CD14-positive monocyte (primary cell): ENCODE measurements at regions not wholly inside any gene's neighbourhood (a gene's known extent, or its start where the extent isn't known, plus 50 kb on each side); places are given as distances from the start of the nearest gene placed in this dataset.

ENCODE experiments used
- DNase-seq, 3 donors: peaks; one replicate each; pipeline ENCODE4 v3.0.0-alpha.2; 2011 to 2022
- H2AFZ ChIP-seq: 2 replicates; pipeline ENCODE4 v1.6.0; 2012; ENCODE audit warnings: mild to moderate bottlenecking, low read depth, low read length, inconsistent platforms; ENCODE audit not compliant: insufficient read depth, poor library complexity, severe bottlenecking
- H3K27ac ChIP-seq, 2 donors: 1 replicate in 1 of 2; 2 replicates in 1 of 2; pipeline ENCODE4 v1.5.1; 2012 to 2013; ENCODE audit warnings: low read length in 2 of 2, control low read depth in 1 of 2, inconsistent platforms in 1 of 2, low read depth in 1 of 2, mild to moderate bottlenecking in 1 of 2
- H3K27me3 ChIP-seq, 2 donors: one replicate each; pipeline versions ENCODE4 v1.6.0 to v1.6.1; 2011 to 2013; ENCODE audit warnings: low read length in 2 of 2; ENCODE audit not compliant: control insufficient read depth in 2 of 2, insufficient read depth in 2 of 2
- H3K36me3 ChIP-seq, 2 donors: replicated peaks in 1 of 2; 1 replicate in 1 of 2; 2 replicates in 1 of 2; pipeline versions ENCODE4 v1.5.1 to v1.6.1; 2012 to 2013; ENCODE audit warnings: low read length in 2 of 2, control low read depth in 1 of 2, inconsistent platforms in 1 of 2, mild to moderate bottlenecking in 1 of 2; ENCODE audit not compliant: insufficient read depth in 2 of 2, control insufficient read depth in 1 of 2
- H3K4me1 ChIP-seq, 2 donors: 1 replicate in 1 of 2; 2 replicates in 1 of 2; pipeline versions ENCODE4 v1.5.1 to v1.6.1; 2012 to 2013; ENCODE audit warnings: low read length in 2 of 2, control low read depth in 1 of 2, inconsistent platforms in 1 of 2, mild to moderate bottlenecking in 1 of 2, moderate library complexity in 1 of 2; ENCODE audit not compliant: insufficient read depth in 2 of 2, control insufficient read depth in 1 of 2
- H3K4me2 ChIP-seq: replicated peaks from 2 replicates; pipeline ENCODE3; 2012; ENCODE audit warnings: low read length, moderate library complexity, mild to moderate bottlenecking; ENCODE audit not compliant: poor library complexity, severe bottlenecking; ENCODE audit errors: extremely low read depth
- H3K4me3 ChIP-seq, 3 experiments: fragments of 200-600 bp in 1 of 3; sonication (generic) in 1 of 3; replicated peaks in 1 of 3; 1 replicate in 2 of 3; 2 replicates in 1 of 3; pipeline ENCODE4 v1.5.1; 2011 to 2013; ENCODE audit warnings: low read length in 3 of 3, mild to moderate bottlenecking in 3 of 3, control low read depth in 2 of 3, low read depth in 2 of 3, inconsistent platforms in 1 of 3, moderate library complexity in 1 of 3
- H3K79me2 ChIP-seq: 2 replicates; pipeline ENCODE4 v1.6.0; 2012; ENCODE audit warnings: mild to moderate bottlenecking, control low read depth, inconsistent platforms, low read length, moderate library complexity; ENCODE audit not compliant: insufficient read depth
- H3K9ac ChIP-seq: 2 replicates; pipeline ENCODE4 v1.6.0; 2017; ENCODE audit warnings: low read length, mild to moderate bottlenecking; ENCODE audit not compliant: insufficient read depth, poor library complexity, severe bottlenecking
- H3K9me3 ChIP-seq, 2 donors: replicated peaks in 1 of 2; 1 replicate in 1 of 2; 2 replicates in 1 of 2; pipeline versions ENCODE4 v1.5.1 to v1.6.1; 2012 to 2013; ENCODE audit warnings: low read length in 2 of 2, control low read depth in 1 of 2; ENCODE audit not compliant: control insufficient read depth in 1 of 2, insufficient read depth in 1 of 2
- H4K20me1 ChIP-seq: 2 replicates; pipeline ENCODE4 v1.6.0; 2012; ENCODE audit warnings: mild to moderate bottlenecking, low read length, control low read depth, moderate library complexity; ENCODE audit not compliant: insufficient read depth
- H3K27ac Mint-ChIP-seq, 7 donors: one replicate each; pipeline ENCODE4 v1.8.0; 2020; ENCODE audit warnings: mild to moderate bottlenecking in 7 of 7, mixed read lengths in 7 of 7, moderate library complexity in 6 of 7, inconsistent platforms in 2 of 7
- H3K27me3 Mint-ChIP-seq, 3 donors: one replicate each; pipeline ENCODE4 v1.8.0; 2021 to 2022; ENCODE audit warnings: low read depth in 3 of 3, mild to moderate bottlenecking in 3 of 3, mixed read lengths in 3 of 3, moderate library complexity in 3 of 3, inconsistent platforms in 1 of 3
- H3K36me3 Mint-ChIP-seq, 2 donors: one replicate each; pipeline ENCODE4 v1.8.0; 2020; ENCODE audit warnings: mixed read lengths in 2 of 2, inconsistent platforms in 1 of 2, mild to moderate bottlenecking in 1 of 2
- H3K4me1 Mint-ChIP-seq: one replicate; pipeline ENCODE4 v1.8.0; 2020; ENCODE audit warnings: mild to moderate bottlenecking, mixed read lengths
- H3K4me3 Mint-ChIP-seq, 2 donors: one replicate each; pipeline ENCODE4 v1.8.0; 2020; ENCODE audit warnings: mild to moderate bottlenecking in 2 of 2, mixed read lengths in 2 of 2, moderate library complexity in 1 of 2
- H3K9me3 Mint-ChIP-seq, 7 donors: one replicate each; pipeline ENCODE4 v1.8.0; 2020 to 2022; ENCODE audit warnings: mixed read lengths in 7 of 7, mild to moderate bottlenecking in 6 of 7, moderate library complexity in 6 of 7, inconsistent platforms in 2 of 7
- WGBS: methylation state at CpG from one replicate; pipeline ENCODE4 v1.1.5; 2013; ENCODE audit warnings: missing lambda C conversion rate; ENCODE audit not compliant: insufficient coverage; 5-methylcytosine and 5-hydroxymethylcytosine counted together
- intact Hi-C, 2 donors: fragments of 100-400 bp; cut with micrococcal nuclease; formaldehyde crosslinking; loops; one replicate each; pipeline versions ENCODE4 v1.15.0 to v1.15.1; 2023
- TF ChIP-seq, protein P1 (sequence below): fragments of 200-600 bp; IDR thresholded peaks from one replicate; pipeline ENCODE4 v1.8.0; 2022; ENCODE audit warnings: antibody characterized with exemption, mild to moderate bottlenecking

DNA sequence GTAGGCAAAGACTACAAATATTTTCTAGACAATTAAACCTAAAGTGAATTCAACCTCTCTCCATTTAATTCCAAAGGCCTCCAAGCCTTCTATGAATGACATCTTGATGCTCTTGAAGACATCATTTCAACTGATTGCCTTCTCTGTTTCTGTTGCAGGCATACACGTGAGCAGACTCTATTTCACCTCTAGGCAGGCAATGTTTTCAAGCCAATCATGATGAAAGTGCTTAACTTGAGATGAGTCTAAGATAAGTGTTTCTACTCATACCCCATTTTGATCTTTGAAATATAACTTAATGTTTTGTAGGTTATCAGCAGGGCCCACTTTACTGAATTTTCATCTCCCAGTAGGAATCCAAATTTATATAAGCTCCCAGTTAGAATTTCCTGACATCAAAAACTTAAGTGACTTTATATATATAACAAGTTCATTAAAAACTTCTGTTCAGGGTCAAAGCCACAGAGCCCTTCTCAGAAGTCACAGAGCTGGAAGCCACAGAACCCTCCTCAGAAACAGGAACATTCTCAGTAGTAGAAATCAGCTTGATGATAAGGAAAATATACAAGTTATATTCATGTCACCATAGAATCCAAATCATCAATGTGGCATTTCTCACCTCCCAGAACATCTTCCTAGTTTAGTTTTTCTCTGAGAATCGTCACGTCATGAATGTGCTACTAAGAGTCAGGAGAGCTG is 108.5 kb downstream of the PHLDA1 start:
- Histone ChIP-seq H3K4me2 (no peak overlapping the region), H3K27me3 (no peaks in the 10 kb centered on the region), H3K9me3 (peaks cover 28 to 36% of the 10 kb centered on the region in 2 donors), H3K79me2 (no peaks in the 10 kb centered on the region), H3K9ac (no peak overlapping the region), H3K4me3 (no peak overlapping the region), H4K20me1 (no peaks in the 10 kb centered on the region), H3K36me3 (no peaks in the 10 kb centered on the region), H2AFZ (no peak overlapping the region), H3K4me1 (no peaks in the 10 kb centered on the region), H3K27ac (no peak overlapping the region)
- peaks cover 22 to 52% (median 42%) of the 10 kb centered on the region in 7 donors for H3K9me3 Mint-ChIP-seq
- 100% methylated on average over 2 of the region's 3 CpGs for WGBS
- peaks cover 0 to 2% of the 10 kb centered on the region in 2 donors for H3K36me3 Mint-ChIP-seq
- H3K4me3 Mint-ChIP-seq: no peak overlapping the region
- no peak overlapping the region for H3K27ac Mint-ChIP-seq
- peaks cover 5 to 11% (median 5%) of the 10 kb centered on the region in 3 donors for H3K27me3 Mint-ChIP-seq
- intact Hi-C loops: no loop called here
- no peak for DNase-seq
- H3K4me1 Mint-ChIP-seq: no peaks in the 10 kb centered on the region
- TF ChIP-seq, protein P1, sequence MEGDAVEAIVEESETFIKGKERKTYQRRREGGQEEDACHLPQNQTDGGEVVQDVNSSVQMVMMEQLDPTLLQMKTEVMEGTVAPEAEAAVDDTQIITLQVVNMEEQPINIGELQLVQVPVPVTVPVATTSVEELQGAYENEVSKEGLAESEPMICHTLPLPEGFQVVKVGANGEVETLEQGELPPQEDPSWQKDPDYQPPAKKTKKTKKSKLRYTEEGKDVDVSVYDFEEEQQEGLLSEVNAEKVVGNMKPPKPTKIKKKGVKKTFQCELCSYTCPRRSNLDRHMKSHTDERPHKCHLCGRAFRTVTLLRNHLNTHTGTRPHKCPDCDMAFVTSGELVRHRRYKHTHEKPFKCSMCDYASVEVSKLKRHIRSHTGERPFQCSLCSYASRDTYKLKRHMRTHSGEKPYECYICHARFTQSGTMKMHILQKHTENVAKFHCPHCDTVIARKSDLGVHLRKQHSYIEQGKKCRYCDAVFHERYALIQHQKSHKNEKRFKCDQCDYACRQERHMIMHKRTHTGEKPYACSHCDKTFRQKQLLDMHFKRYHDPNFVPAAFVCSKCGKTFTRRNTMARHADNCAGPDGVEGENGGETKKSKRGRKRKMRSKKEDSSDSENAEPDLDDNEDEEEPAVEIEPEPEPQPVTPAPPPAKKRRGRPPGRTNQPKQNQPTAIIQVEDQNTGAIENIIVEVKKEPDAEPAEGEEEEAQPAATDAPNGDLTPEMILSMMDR: no peak

DNA sequence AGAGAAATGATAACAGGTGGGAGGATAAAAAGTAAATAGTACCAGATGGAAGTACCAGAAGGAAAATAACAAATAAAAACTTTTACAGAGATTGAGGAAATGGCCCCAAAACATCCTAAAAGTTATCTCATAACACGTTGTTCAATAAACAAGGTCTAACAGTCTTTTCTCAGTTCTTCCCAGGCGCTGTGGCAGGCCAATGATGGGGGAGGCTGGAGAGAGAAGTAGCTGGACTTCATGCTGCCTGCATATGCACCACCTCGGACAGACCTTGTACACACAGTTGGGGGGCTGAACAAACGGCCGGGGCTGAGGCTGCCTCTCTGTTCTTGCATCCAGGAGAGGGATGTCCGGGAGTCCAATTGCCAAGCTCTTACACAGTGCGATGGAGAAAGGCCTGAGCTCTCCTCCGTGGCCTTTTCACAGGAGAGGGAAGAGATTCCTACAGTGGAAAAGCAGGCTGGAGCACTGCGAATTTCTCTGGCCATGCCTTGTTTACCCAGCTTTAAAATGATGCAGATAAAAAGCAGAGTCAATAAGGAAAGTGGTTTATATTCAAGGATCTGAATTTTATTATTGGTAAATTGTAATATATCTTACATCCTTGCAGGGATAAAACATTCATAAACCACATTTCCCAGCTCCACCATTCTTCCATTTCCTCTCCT is 109.8 kb downstream of the PHLDA1 start:
- H3K4me2 ChIP-seq: no peak overlapping the region
- H3K9me3 Mint-ChIP-seq: peaks cover 22 to 42% (median 36%) of the 10 kb centered on the region in 7 donors
- peaks cover 5 to 11% (median 7%) of the 10 kb centered on the region in 3 donors for H3K27me3 Mint-ChIP-seq
- H3K4me3 ChIP-seq: no peak overlapping the region
- peaks cover 26 to 36% of the 10 kb centered on the region in 2 donors for H3K9me3 ChIP-seq
- H3K27ac ChIP-seq: no peak overlapping the region
- no peaks in the 10 kb centered on the region for H3K27me3 ChIP-seq
- intact Hi-C loops: no loop called here
- no peak overlapping the region for H3K9ac ChIP-seq
- no peak overlapping the region for H2AFZ ChIP-seq
- no peak for DNase-seq
- no peaks in the 10 kb centered on the region for H3K36me3 ChIP-seq
- H4K20me1 ChIP-seq: no peaks in the 10 kb centered on the region
- H3K36me3 Mint-ChIP-seq: peaks cover 0 to 2% of the 10 kb centered on the region in 2 donors
- H3K4me1 ChIP-seq: no peaks in the 10 kb centered on the region
- no peaks in the 10 kb centered on the region for H3K4me1 Mint-ChIP-seq
- WGBS: 92% methylated on average over 8 of the region's 9 CpGs
- no peak overlapping the region for H3K27ac Mint-ChIP-seq
- no peak overlapping the region for H3K4me3 Mint-ChIP-seq
- TF ChIP-seq, protein P1: no peak
- no peaks in the 10 kb centered on the region for H3K79me2 ChIP-seq
